Lung (tissue), 11 donors: ENCODE measurements at regions not wholly inside any gene's neighbourhood (a gene's known extent, or its start where the extent isn't known, plus 50 kb on each side); places are given as distances from the start of the nearest gene placed in this dataset.

Experiments
- ATAC-seq: fragments of 200-7000 bp; cut with Tn5 transposase; one replicate; pipeline ENCODE4 v1.9.1; 2020; ENCODE audit warnings: moderate number of reproducible peaks; ENCODE audit not compliant: insufficient read depth, low FRiP score
- DNase-seq, 3 donors: peaks; one replicate each; pipeline ENCODE4 v3.0.0-alpha.2; 2013 to 2017
- H3K27ac ChIP-seq, 2 donors: one replicate each; pipeline ENCODE4 v1.5.1; 2013; ENCODE audit warnings: mild to moderate bottlenecking in 2 of 2, moderate library complexity in 2 of 2, control low read depth in 1 of 2, inconsistent platforms in 1 of 2, low read depth in 1 of 2, low read length in 1 of 2
- H3K27me3 ChIP-seq, 3 donors: one replicate each; pipeline ENCODE4 v1.5.1; 2013; ENCODE audit warnings: low read length in 2 of 3; ENCODE audit not compliant: control insufficient read depth in 3 of 3, insufficient read depth in 3 of 3
- H3K36me3 ChIP-seq, 4 donors: one replicate each; pipeline ENCODE4 v1.5.1; 2013; ENCODE audit warnings: low read length in 4 of 4, mild to moderate bottlenecking in 1 of 4, moderate library complexity in 1 of 4; ENCODE audit not compliant: control insufficient read depth in 4 of 4, insufficient read depth in 4 of 4
- H3K4me1 ChIP-seq, 5 donors: one replicate each; pipeline ENCODE4 v1.5.1; 2013; ENCODE audit warnings: low read length in 5 of 5, mild to moderate bottlenecking in 2 of 5, moderate library complexity in 1 of 5; ENCODE audit not compliant: control insufficient read depth in 5 of 5, insufficient read depth in 5 of 5
- H3K4me3 ChIP-seq: one replicate; pipeline ENCODE4 v1.5.1; 2013; ENCODE audit warnings: mild to moderate bottlenecking, control low read depth, moderate library complexity
- H3K9ac ChIP-seq, 2 donors: one replicate each; pipeline ENCODE4 v1.5.1; 2013; ENCODE audit warnings: low read length in 2 of 2, control low read depth in 1 of 2; ENCODE audit not compliant: insufficient read depth in 1 of 2
- H3K9me3 ChIP-seq, 4 donors: one replicate each; pipeline ENCODE4 v1.5.1; 2013; ENCODE audit warnings: low read length in 3 of 4, mild to moderate bottlenecking in 1 of 4, moderate library complexity in 1 of 4; ENCODE audit not compliant: control insufficient read depth in 4 of 4, insufficient read depth in 3 of 4
- WGBS, 2 donors: extraction: QIAGEN DNeasy Blood & Tissue Kit; methylation state at CpG; one replicate each; pipeline ENCODE4 v1.1.7; 2013; 5-methylcytosine and 5-hydroxymethylcytosine counted together
- TF ChIP-seq, protein P1 (sequence below): IDR thresholded peaks from 2 replicates; pipeline ENCODE4 v1.5.1; 2012; ENCODE audit warnings: mild to moderate bottlenecking; ENCODE audit errors: control extremely low read depth, extremely low read depth
- donor health status: control.
- donor health status: control.
- donor health status: Bipolar disorder and iron deficiency.
- donor health status: healthy.
- donor health status: DM: yes; HTN: yes; CAD: no.

DNA sequence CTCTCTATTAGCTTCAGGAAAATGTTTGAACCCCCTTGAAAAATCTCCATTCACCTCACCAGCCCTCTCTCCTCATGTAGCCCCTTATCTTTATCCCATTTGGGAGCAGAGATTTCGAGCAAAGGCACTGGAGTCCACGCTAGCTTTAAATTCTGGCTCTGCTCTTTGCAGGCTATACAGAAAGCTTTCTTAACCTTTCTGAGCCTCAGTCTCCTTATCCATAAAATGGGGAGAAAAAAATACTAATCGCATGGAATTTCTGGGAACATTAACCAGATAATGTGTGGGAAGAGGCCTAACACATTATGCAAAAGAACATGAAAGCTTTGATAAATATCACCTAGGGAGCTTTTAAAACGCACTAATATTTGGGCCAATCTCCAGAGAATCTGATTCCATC lies 476.3 kb upstream of the CDH5 start:
- DNase-seq (no peak), ATAC-seq (no peak)
- Histone ChIP-seq H3K9me3 (no peaks in the 10 kb centered on the region), H3K27ac (no peak overlapping the region), H3K27me3 (no peaks in the 10 kb centered on the region), H3K9ac (no peak overlapping the region), H3K4me3 (no peak overlapping the region), H3K4me1 (no peaks in the 10 kb centered on the region), H3K36me3 (no peaks in the 10 kb centered on the region)
- TF ChIP-seq, protein P1, sequence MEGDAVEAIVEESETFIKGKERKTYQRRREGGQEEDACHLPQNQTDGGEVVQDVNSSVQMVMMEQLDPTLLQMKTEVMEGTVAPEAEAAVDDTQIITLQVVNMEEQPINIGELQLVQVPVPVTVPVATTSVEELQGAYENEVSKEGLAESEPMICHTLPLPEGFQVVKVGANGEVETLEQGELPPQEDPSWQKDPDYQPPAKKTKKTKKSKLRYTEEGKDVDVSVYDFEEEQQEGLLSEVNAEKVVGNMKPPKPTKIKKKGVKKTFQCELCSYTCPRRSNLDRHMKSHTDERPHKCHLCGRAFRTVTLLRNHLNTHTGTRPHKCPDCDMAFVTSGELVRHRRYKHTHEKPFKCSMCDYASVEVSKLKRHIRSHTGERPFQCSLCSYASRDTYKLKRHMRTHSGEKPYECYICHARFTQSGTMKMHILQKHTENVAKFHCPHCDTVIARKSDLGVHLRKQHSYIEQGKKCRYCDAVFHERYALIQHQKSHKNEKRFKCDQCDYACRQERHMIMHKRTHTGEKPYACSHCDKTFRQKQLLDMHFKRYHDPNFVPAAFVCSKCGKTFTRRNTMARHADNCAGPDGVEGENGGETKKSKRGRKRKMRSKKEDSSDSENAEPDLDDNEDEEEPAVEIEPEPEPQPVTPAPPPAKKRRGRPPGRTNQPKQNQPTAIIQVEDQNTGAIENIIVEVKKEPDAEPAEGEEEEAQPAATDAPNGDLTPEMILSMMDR = no peak
- 88 to 92% methylated on average over 4 of the region's 4 CpGs for WGBS, 2 donors

DNA sequence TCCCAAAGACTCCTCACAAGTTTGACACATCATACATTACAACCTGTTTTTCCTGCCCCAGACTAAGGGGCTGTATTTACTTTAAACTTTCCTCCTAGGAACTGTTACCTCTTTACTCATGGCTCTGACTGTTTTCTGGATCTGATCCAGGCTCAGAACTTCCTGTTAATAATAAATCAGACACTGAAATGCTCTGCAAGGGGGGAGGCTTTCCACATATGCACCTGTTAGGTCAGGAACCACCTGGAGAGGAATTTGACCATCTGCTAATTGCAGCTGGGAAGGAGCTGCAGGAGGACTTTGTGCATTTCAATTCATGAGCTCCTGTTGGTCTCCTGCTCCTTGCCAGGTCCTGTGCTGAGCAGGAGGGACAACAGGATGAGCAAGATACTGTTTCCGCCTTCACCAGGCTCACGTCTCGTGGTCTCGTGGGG lies 476.9 kb upstream of the CDH5 start:
- Histone ChIP-seq H3K36me3 (no peaks in the 10 kb centered on the region), H3K4me3 (no peak overlapping the region), H3K27ac (no peak overlapping the region), H3K4me1 (no peaks in the 10 kb centered on the region), H3K9me3 (no peaks in the 10 kb centered on the region), H3K9ac (no peak overlapping the region), H3K27me3 (no peaks in the 10 kb centered on the region)
- ATAC-seq = no peak
- WGBS, 2 donors = 39 to 45% methylated on average over 4 of the region's 4 CpGs
- TF ChIP-seq, protein P1 = no peak
- DNase-seq = peak; percentile 17 to 79 (median 56)

DNA sequence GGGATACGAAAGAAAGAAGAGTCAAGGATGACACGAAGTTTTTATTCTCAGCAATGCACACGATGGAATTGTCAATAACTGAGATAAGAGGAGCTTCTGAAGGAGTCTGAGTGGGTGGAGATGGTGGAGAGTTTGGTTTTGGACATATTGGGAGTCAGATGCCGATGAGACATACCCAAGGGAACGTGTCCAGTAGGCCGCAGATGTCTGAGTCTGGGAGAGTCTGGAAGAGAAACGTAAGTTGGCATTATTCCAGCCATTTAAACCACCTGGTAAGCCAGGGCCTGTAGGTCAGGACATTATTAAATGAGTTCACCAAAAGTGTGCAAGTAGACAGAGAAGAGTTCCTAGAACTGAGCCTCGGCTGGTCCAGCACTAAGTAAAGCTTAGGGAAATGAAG lies 478.3 kb upstream of the CDH5 start:
- Histone ChIP-seq H3K9me3 (peaks cover 0 to 2% (median 0%) of the 10 kb centered on the region in 4 donors), H3K9ac (no peak overlapping the region), H3K36me3 (no peaks in the 10 kb centered on the region), H3K4me1 (no peaks in the 10 kb centered on the region), H3K4me3 (no peak overlapping the region), H3K27ac (no peak overlapping the region), H3K27me3 (no peaks in the 10 kb centered on the region)
- no peak for ATAC-seq
- TF ChIP-seq, protein P1 = no peak
- DNase-seq = no peak
- 84 to 91% methylated on average over 8 of the region's 8 CpGs for WGBS, 2 donors

DNA sequence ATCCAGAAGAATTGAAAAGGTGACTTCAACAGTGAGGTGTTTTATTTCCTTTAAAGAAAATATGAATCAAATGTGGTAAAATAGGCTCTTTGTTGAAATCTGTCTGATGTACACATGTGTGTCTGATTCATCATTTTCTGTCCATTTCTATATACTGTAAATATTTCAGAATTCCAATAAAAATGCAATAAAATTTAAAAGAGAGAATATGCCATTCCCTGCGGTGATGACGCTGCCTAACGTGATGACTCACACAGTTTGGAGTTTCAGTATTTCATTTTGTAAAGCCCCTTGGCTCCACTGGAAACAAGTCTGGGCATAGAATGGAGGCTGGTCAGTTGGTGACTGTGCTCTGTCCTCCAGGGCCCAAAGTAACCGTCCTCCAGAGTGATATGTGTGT lies 482.5 kb upstream of the CDH5 start:
- TF ChIP-seq, protein P1 = no peak
- no peak overlapping the region for H3K4me3 ChIP-seq
- WGBS, 2 donors = 91 to 95% methylated on average over 4 of the region's 4 CpGs
- H3K9ac ChIP-seq = no peak overlapping the region
- H3K27ac ChIP-seq = no peak overlapping the region
- H3K36me3 ChIP-seq = no peaks in the 10 kb centered on the region
- no peaks in the 10 kb centered on the region for H3K4me1 ChIP-seq
- ATAC-seq (no peak), DNase-seq (no peak)
- H3K27me3 ChIP-seq = no peaks in the 10 kb centered on the region
- H3K9me3 ChIP-seq = peaks cover 0 to 2% (median 0%) of the 10 kb centered on the region in 4 donors
